ENCODE measurements at regions not wholly inside any gene's neighbourhood (a gene's known extent, or its start where the extent isn't known, plus 50 kb on each side); places are given as distances from the start of the nearest gene placed in this dataset.

DNA sequence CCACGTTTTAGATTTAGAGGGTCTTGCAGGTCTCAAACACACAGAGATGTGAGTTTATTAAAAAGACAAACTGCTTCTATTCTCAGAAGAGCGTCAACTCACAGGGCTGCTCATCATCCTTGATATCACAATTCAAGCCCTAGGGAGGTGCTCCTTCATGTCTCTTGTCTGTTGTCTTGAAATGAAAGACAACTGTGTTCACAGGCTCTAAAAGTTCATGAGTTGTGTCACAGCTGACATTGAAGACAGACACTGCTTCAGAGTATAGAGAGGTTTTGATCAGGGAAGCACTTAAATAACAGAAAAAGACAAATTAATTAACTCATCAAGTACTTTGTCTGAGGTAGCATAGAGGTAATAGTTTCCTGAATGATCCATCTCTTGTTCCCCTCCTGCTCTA lies 1917.6 kb upstream of the WWC1 start:
- TF ChIP-seq EP300 (conservative IDR thresholded peaks at IDR 0.05; ENCODE audit: poor library complexity, severe bottlenecking): peak; percentile 69
- TF ChIP-seq POLR2AphosphoS5 (IDR thresholded peaks at IDR 0.05): peak; percentile 43
- TF ChIP-seq TAF1 (IDR thresholded peaks at IDR 0.05; ENCODE audit: low read depth): no peak
- H3K27ac ChIP-seq (ENCODE audit: low read length): no peak overlapping the region
- no peaks in the 10 kb centered on the region for H3F3A ChIP-seq (ENCODE audit: insufficient read depth, low read length, poor library complexity, severe bottlenecking)
- no peaks in the 10 kb centered on the region for H3K27me3 ChIP-seq (ENCODE audit: insufficient read depth, low read depth, low read length)
- H3K79me2 ChIP-seq (replicated peaks; ENCODE audit: insufficient read depth, low read length): no peaks in the 10 kb centered on the region
- H3K9me3 ChIP-seq (ENCODE audit: low read length): no peaks in the 10 kb centered on the region
- H3K4me2 ChIP-seq (ENCODE audit: low read length): no peak overlapping the region
- no peak overlapping the region for H2AFZ ChIP-seq (ENCODE audit: low read depth, low read length)
- no peaks in the 10 kb centered on the region for H4K20me1 ChIP-seq (ENCODE audit: insufficient read depth)
- no peaks in the 10 kb centered on the region for H3K9me2 ChIP-seq (ENCODE audit: insufficient read depth, low read length)
- no peaks in the 10 kb centered on the region for H3K36me3 ChIP-seq (ENCODE audit: insufficient read depth, low read length)
- no peak overlapping the region for H3K9ac ChIP-seq (ENCODE audit: low read length)
- H3K4me3 ChIP-seq (ENCODE audit: low read length): no peak overlapping the region

DNA sequence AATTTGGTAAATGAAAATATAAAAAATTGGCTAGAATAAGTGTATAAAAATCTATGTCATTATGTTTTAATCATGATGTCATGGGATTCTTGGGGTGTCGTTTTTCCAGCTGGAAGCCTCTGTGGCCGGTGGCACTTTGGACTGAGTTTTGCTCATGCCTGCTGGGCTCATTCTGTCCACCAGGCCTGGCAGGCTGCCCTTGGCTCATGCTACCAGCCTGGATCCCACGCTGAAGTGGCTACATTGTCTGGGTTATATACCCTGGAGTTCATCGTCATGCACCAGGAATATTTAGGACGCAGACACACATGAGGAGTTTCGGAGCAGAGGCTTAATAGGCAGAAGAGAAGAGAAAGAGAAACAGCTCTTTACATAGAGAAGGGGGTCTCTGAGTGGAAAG lies 1913.7 kb upstream of the WWC1 start:
- no peak overlapping the region for H3K9ac ChIP-seq (ENCODE audit: low read length)
- H3F3A ChIP-seq (ENCODE audit: insufficient read depth, low read length, poor library complexity, severe bottlenecking): no peaks in the 10 kb centered on the region
- no peaks in the 10 kb centered on the region for H3K36me3 ChIP-seq (ENCODE audit: insufficient read depth, low read length)
- H4K20me1 ChIP-seq (ENCODE audit: insufficient read depth): no peaks in the 10 kb centered on the region
- no peaks in the 10 kb centered on the region for H3K9me2 ChIP-seq (ENCODE audit: insufficient read depth, low read length)
- H3K4me2 ChIP-seq (ENCODE audit: low read length): no peak overlapping the region
- H3K27me3 ChIP-seq (ENCODE audit: insufficient read depth, low read depth, low read length): no peaks in the 10 kb centered on the region
- no peak overlapping the region for H3K27ac ChIP-seq (ENCODE audit: low read length)
- no peak overlapping the region for H3K4me3 ChIP-seq (ENCODE audit: low read length)
- TF ChIP-seq, protein P1, sequence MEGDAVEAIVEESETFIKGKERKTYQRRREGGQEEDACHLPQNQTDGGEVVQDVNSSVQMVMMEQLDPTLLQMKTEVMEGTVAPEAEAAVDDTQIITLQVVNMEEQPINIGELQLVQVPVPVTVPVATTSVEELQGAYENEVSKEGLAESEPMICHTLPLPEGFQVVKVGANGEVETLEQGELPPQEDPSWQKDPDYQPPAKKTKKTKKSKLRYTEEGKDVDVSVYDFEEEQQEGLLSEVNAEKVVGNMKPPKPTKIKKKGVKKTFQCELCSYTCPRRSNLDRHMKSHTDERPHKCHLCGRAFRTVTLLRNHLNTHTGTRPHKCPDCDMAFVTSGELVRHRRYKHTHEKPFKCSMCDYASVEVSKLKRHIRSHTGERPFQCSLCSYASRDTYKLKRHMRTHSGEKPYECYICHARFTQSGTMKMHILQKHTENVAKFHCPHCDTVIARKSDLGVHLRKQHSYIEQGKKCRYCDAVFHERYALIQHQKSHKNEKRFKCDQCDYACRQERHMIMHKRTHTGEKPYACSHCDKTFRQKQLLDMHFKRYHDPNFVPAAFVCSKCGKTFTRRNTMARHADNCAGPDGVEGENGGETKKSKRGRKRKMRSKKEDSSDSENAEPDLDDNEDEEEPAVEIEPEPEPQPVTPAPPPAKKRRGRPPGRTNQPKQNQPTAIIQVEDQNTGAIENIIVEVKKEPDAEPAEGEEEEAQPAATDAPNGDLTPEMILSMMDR (IDR thresholded peaks at IDR 0.05; ENCODE audit: poor library complexity, severe bottlenecking): no peak
- TF ChIP-seq, protein P2, sequence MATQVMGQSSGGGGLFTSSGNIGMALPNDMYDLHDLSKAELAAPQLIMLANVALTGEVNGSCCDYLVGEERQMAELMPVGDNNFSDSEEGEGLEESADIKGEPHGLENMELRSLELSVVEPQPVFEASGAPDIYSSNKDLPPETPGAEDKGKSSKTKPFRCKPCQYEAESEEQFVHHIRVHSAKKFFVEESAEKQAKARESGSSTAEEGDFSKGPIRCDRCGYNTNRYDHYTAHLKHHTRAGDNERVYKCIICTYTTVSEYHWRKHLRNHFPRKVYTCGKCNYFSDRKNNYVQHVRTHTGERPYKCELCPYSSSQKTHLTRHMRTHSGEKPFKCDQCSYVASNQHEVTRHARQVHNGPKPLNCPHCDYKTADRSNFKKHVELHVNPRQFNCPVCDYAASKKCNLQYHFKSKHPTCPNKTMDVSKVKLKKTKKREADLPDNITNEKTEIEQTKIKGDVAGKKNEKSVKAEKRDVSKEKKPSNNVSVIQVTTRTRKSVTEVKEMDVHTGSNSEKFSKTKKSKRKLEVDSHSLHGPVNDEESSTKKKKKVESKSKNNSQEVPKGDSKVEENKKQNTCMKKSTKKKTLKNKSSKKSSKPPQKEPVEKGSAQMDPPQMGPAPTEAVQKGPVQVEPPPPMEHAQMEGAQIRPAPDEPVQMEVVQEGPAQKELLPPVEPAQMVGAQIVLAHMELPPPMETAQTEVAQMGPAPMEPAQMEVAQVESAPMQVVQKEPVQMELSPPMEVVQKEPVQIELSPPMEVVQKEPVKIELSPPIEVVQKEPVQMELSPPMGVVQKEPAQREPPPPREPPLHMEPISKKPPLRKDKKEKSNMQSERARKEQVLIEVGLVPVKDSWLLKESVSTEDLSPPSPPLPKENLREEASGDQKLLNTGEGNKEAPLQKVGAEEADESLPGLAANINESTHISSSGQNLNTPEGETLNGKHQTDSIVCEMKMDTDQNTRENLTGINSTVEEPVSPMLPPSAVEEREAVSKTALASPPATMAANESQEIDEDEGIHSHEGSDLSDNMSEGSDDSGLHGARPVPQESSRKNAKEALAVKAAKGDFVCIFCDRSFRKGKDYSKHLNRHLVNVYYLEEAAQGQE (IDR thresholded peaks at IDR 0.05; ENCODE audit: borderline replicate concordance): no peak
- TF ChIP-seq TAF1 (IDR thresholded peaks at IDR 0.05; ENCODE audit: low read depth): no peak
- TF ChIP-seq MXI1 (conservative IDR thresholded peaks at IDR 0.05; ENCODE audit: poor library complexity, severe bottlenecking): no peak
- TF ChIP-seq EZH2 (IDR thresholded peaks at IDR 0.05; ENCODE audit: borderline replicate concordance, insufficient read depth, low read length, poor library complexity, severe bottlenecking): no peak
- TF ChIP-seq EP300 (conservative IDR thresholded peaks at IDR 0.05; ENCODE audit: poor library complexity, severe bottlenecking): no peak
- no peak for TF ChIP-seq RAD21 (conservative IDR thresholded peaks at IDR 0.05)
- TF ChIP-seq POLR2AphosphoS5 (IDR thresholded peaks at IDR 0.05): no peak
- no peak for TF ChIP-seq SMC3 (conservative IDR thresholded peaks at IDR 0.05; ENCODE audit: poor library complexity)
- no peak overlapping the region for H2AFZ ChIP-seq (ENCODE audit: low read depth, low read length)
- H3K79me2 ChIP-seq (replicated peaks; ENCODE audit: insufficient read depth, low read length): no peaks in the 10 kb centered on the region
- H3K9me3 ChIP-seq (ENCODE audit: low read length): no peaks in the 10 kb centered on the region

DNA sequence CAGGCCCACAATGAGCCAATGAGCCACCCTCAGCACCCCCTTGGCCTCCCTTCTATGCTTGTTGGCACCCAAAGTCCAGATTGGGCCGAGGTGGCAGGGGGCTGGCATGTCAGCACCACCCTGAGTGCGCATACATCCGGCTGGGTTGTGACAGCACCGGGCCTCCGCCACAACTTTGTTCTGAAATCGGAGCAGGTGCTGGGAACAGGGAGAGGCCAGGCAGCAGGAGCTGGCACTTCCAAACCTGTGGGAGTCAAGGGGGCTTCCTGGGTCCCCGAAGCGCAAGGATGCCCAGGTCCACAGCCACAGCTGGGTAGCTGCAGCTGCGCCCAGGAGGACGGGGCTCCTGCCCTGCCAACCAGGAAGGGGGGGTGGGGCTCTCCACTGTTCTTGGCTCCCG lies 1911.9 kb upstream of the WWC1 start:
- no peaks in the 10 kb centered on the region for H3K9me2 ChIP-seq (ENCODE audit: insufficient read depth, low read length)
- H3K27ac ChIP-seq (ENCODE audit: low read length): no peak overlapping the region
- no peak for TF ChIP-seq EP300 (conservative IDR thresholded peaks at IDR 0.05; ENCODE audit: poor library complexity, severe bottlenecking)
- no peak for TF ChIP-seq EZH2 (IDR thresholded peaks at IDR 0.05; ENCODE audit: borderline replicate concordance, insufficient read depth, low read length, poor library complexity, severe bottlenecking)
- no peak for TF ChIP-seq TAF1 (IDR thresholded peaks at IDR 0.05; ENCODE audit: low read depth)
- TF ChIP-seq, protein P2 (IDR thresholded peaks at IDR 0.05; ENCODE audit: borderline replicate concordance): no peak
- TF ChIP-seq SMC3 (conservative IDR thresholded peaks at IDR 0.05; ENCODE audit: poor library complexity): no peak
- TF ChIP-seq POLR2AphosphoS5 (IDR thresholded peaks at IDR 0.05): no peak
- TF ChIP-seq, protein P1 (IDR thresholded peaks at IDR 0.05; ENCODE audit: poor library complexity, severe bottlenecking): no peak
- H4K20me1 ChIP-seq (ENCODE audit: insufficient read depth): no peaks in the 10 kb centered on the region
- no peak overlapping the region for H3K9ac ChIP-seq (ENCODE audit: low read length)
- no peaks in the 10 kb centered on the region for H3K36me3 ChIP-seq (ENCODE audit: insufficient read depth, low read length)
- H2AFZ ChIP-seq (ENCODE audit: low read depth, low read length): no peak overlapping the region
- no peaks in the 10 kb centered on the region for H3K9me3 ChIP-seq (ENCODE audit: low read length)
- no peaks in the 10 kb centered on the region for H3K79me2 ChIP-seq (replicated peaks; ENCODE audit: insufficient read depth, low read length)
- H3F3A ChIP-seq (ENCODE audit: insufficient read depth, low read length, poor library complexity, severe bottlenecking): no peaks in the 10 kb centered on the region
- no peaks in the 10 kb centered on the region for H3K27me3 ChIP-seq (ENCODE audit: insufficient read depth, low read depth, low read length)
- no peak overlapping the region for H3K4me2 ChIP-seq (ENCODE audit: low read length)
- H3K4me3 ChIP-seq (ENCODE audit: low read length): no peak overlapping the region
